ENCODE measurements at regions not wholly inside any gene's neighbourhood (a gene's known extent, or its start where the extent isn't known, plus 50 kb on each side); places are given as distances from the start of the nearest gene placed in this dataset.

DNA sequence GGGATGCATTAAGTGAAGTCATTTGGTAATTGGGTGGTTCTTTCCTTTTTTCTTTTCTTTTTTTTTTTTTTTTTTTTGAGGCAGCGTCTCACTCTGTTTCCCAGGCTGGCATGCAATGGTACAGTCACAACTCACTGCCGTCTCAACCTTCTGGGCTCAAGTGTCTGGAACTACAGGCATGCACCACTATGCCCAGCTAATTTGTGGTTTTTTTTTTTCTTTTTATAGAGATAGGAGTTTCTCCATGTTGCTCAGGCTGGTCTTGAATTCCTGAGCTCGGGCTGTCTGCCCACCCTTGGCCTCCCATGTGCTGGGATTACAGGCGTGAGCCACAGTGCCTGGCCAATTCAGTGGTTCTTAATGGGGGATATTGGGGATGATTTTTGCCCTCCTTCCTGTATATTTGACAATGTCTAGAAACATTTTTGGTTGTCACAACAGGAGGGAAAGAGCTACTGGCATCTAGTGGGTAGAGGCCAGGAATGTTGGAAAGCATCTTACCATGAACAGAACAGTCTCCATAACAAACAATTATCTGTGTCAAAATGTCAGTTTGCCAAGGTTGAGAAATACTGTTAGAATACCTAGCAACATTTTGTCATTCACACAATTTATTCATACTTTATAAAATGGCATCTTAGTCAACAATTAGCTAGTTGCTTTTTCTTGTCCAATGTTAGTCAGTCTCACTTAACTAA lies 79.4 kb upstream of the CNTN3 start:
- TF ChIP-seq GATA1 (IDR thresholded peaks at IDR 0.05; ENCODE audit: low read depth, low read length) (no peak), POLR2A (IDR thresholded peaks at IDR 0.05; ENCODE audit: low read length) (no peak)
- no peak for DNase-seq

DNA sequence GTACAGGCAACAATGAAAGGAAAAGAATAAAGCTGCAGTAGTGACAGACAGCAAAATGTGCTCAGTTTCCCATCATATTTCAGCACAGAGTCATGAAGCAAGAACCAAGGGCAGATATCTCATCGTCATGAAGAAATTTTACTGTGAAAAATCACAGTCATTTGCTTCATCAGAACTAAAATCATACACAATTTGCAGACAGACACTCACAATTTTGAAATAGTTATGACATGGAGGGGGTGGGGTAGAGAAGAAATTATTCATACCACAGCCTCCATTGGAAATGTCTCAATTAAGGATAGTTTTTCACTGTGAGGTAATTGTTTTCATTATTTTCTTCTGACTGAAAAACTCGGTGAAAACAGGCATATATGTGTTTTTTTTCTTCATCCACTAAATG lies 78.8 kb upstream of the CNTN3 start:
- DNase-seq, result no peak

GRCh38 chr3:74691946-74692345 lies 77.5 kb upstream of the CNTN3 start:
- TF ChIP-seq POLR2A (IDR thresholded peaks at IDR 0.05; ENCODE audit: low read length) (no peak), GATA1 (IDR thresholded peaks at IDR 0.05; ENCODE audit: low read depth, low read length) (no peak)
- DNase-seq, result no peak

More for the DNA sequence above, 78.8 kb upstream of the CNTN3 start:
- no peak for TF ChIP-seq POLR2A (IDR thresholded peaks at IDR 0.05; ENCODE audit: low read length)
- no peak for TF ChIP-seq GATA1 (IDR thresholded peaks at IDR 0.05; ENCODE audit: low read depth, low read length)

DNA sequence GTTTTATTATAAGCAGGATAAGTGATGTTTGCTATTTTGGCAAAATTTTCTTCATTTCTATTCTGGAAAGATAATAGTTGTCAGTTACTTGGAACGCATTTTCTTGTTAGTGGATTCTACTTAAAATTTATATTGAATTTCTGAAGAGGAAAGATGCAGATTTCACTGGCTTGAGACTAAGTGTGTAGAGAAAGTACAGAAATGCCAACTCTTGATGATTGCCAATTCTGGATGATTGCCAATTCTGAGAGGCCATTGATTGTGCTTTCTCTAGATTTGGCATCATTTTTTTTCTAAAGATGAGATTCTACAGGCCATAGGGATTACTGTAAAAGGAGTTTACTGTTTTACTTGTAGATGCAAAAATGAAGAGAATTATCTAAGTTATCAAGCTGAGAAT lies 58.9 kb upstream of the CNTN3 start:
- DNase-seq, result no peak
- TF ChIP-seq POLR2A (IDR thresholded peaks at IDR 0.05; ENCODE audit: low read length) (no peak), GATA1 (IDR thresholded peaks at IDR 0.05; ENCODE audit: low read depth, low read length) (no peak)

- TF ChIP-seq POLR2A (IDR thresholded peaks at IDR 0.05; ENCODE audit: low read length), result no peak
- no peak for TF ChIP-seq GATA1 (IDR thresholded peaks at IDR 0.05; ENCODE audit: low read depth, low read length)
- DNase-seq, result no peak
Measured at GRCh38 chr3:74664606-74665005, 50.1 kb upstream of the CNTN3 start.

Data from erythroblast (primary cell).